ENCODE measurements at regions not wholly inside any gene's neighbourhood (a gene's known extent, or its start where the extent isn't known, plus 50 kb on each side); places are given as distances from the start of the nearest gene placed in this dataset.

GRCh38 chr19:5250127-5250659 lies 90.4 kb downstream of the PTPRS start:
- TF ChIP-seq CTCF (IDR thresholded peaks at IDR 0.05): no peak
- TF ChIP-seq POLR2A (IDR thresholded peaks at IDR 0.05): no peak
- TF ChIP-seq EP300 (IDR thresholded peaks at IDR 0.05; ENCODE audit: low read depth): no peak

Measured in transverse colon (tissue), 3 donors.